ENCODE measurements at regions not wholly inside any gene's neighbourhood (a gene's known extent, or its start where the extent isn't known, plus 50 kb on each side); places are given as distances from the start of the nearest gene placed in this dataset.

- Histone ChIP-seq H3K9ac (ENCODE audit: low read depth in 1 of 2, low read length in 2 of 2) (no peak overlapping the region), H3K27me3 (ENCODE audit: control insufficient read depth in 4 of 4, insufficient read depth in 4 of 4, low read length in 3 of 4) (no peaks in the 10 kb centered on the region), H3K4me3 (ENCODE audit: low read depth in 1 of 3, low read length in 3 of 3) (no peak overlapping the region), H3K36me3 (ENCODE audit: control insufficient read depth in 4 of 4, insufficient read depth in 3 of 4, low read depth in 1 of 4, low read length in 3 of 4) (peaks cover 1 to 8% (median 3%) of the 10 kb centered on the region in 4 donors), H3K9me3 (ENCODE audit: control insufficient read depth in 4 of 4, low read length in 3 of 4) (no peaks in the 10 kb centered on the region), H3K27ac (ENCODE audit: low read depth in 1 of 2, low read length in 2 of 2) (no peak overlapping the region), H3K4me1 (ENCODE audit: control insufficient read depth in 4 of 4, insufficient read depth in 4 of 4, low read length in 3 of 4) (peaks cover 3 to 36% (median 29%) of the 10 kb centered on the region in 4 donors)
- DNase-seq (ENCODE audit: low spot score): no peak
- WGBS: 87% methylated on average over 5 of the region's 5 CpGs
- TF ChIP-seq EGR1 (IDR thresholded peaks at IDR 0.05; ENCODE audit: low read depth in 2 of 2): no peak
- no peak for TF ChIP-seq MAX (IDR thresholded peaks at IDR 0.05)
- TF ChIP-seq HNF4A (conservative IDR thresholded peaks at IDR 0.05): no peak
- TF ChIP-seq RAD21 (IDR thresholded peaks at IDR 0.05): no peak
- TF ChIP-seq TAF1 (conservative IDR thresholded peaks at IDR 0.05): no peak
- TF ChIP-seq YY1 (IDR thresholded peaks at IDR 0.05): no peak
- TF ChIP-seq SP1 (IDR thresholded peaks at IDR 0.05): no peak
- TF ChIP-seq HNF4G (IDR thresholded peaks at IDR 0.05): no peak
- no peak for TF ChIP-seq RXRA (IDR thresholded peaks at IDR 0.05)
- TF ChIP-seq REST (IDR thresholded peaks at IDR 0.05): no peak
- TF ChIP-seq ZBTB33 (IDR thresholded peaks at IDR 0.05): no peak
- no peak for TF ChIP-seq CTCF (IDR thresholded peaks at IDR 0.05; ENCODE audit: low read depth, low read length, missing input control)
- no peak for TF ChIP-seq FOXA1 (IDR thresholded peaks at IDR 0.05)
- no peak for TF ChIP-seq GABPA (IDR thresholded peaks at IDR 0.05 in 1 of 2, conservative IDR thresholded peaks at IDR 0.05 in 1 of 2)
These were observed 121.9 kb downstream of the RPLP1 start for GRCh38 chr15:69574506-69574905.

- H3K9ac ChIP-seq (ENCODE audit: low read depth in 1 of 2, low read length in 2 of 2): no peak overlapping the region
- H3K4me3 ChIP-seq (ENCODE audit: low read depth in 1 of 3, low read length in 3 of 3): no peak overlapping the region
- no peak for DNase-seq (ENCODE audit: low spot score)
- H3K27ac ChIP-seq (ENCODE audit: low read depth in 1 of 2, low read length in 2 of 2): no peak overlapping the region
- H3K27me3 ChIP-seq (ENCODE audit: control insufficient read depth in 4 of 4, insufficient read depth in 4 of 4, low read length in 3 of 4): no peaks in the 10 kb centered on the region
- 90% methylated on average over 6 of the region's 6 CpGs for WGBS
- peaks cover 6 to 45% (median 37%) of the 10 kb centered on the region in 4 donors for H3K4me1 ChIP-seq (ENCODE audit: control insufficient read depth in 4 of 4, insufficient read depth in 4 of 4, low read length in 3 of 4)
- H3K9me3 ChIP-seq (ENCODE audit: control insufficient read depth in 4 of 4, low read length in 3 of 4): no peaks in the 10 kb centered on the region
- H3K36me3 ChIP-seq (ENCODE audit: control insufficient read depth in 4 of 4, insufficient read depth in 3 of 4, low read depth in 1 of 4, low read length in 3 of 4): peaks cover 1 to 6% (median 3%) of the 10 kb centered on the region in 4 donors
- TF ChIP-seq FOXA1 (IDR thresholded peaks at IDR 0.05) (no peak), TAF1 (conservative IDR thresholded peaks at IDR 0.05) (no peak), GABPA (IDR thresholded peaks at IDR 0.05 in 1 of 2, conservative IDR thresholded peaks at IDR 0.05 in 1 of 2) (no peak), HNF4G (IDR thresholded peaks at IDR 0.05) (no peak), FOXA2 (IDR thresholded peaks at IDR 0.05) (no peak), ZBTB33 (IDR thresholded peaks at IDR 0.05) (no peak), NR2F2 (IDR thresholded peaks at IDR 0.05) (no peak), RXRA (IDR thresholded peaks at IDR 0.05) (no peak), EGR1 (IDR thresholded peaks at IDR 0.05; ENCODE audit: low read depth in 2 of 2) (no peak), REST (IDR thresholded peaks at IDR 0.05) (no peak), MAX (IDR thresholded peaks at IDR 0.05) (no peak), RAD21 (IDR thresholded peaks at IDR 0.05) (no peak), HNF4A (conservative IDR thresholded peaks at IDR 0.05) (no peak), ATF3 (IDR thresholded peaks at IDR 0.05) (no peak), JUND (IDR thresholded peaks at IDR 0.05) (no peak)
These were observed 122.8 kb downstream of the RPLP1 start for GRCh38 chr15:69575387-69575786.

Measured in liver (tissue), 8 donors.